HG03045 (cell line): ENCODE measurements at regions not wholly inside any gene's neighbourhood (a gene's known extent, or its start where the extent isn't known, plus 50 kb on each side); places are given as distances from the start of the nearest gene placed in this dataset.
"Not testable (repeated sequence)": the region's sequence is repeated elsewhere in the genome, so short reads cannot be mapped to it uniquely, and the experiment has no call there.

Experiments used
- ATAC-seq: cut with Tn5 transposase; IDR thresholded peaks from one replicate; pipeline ENCODE4 v1.9.1; 2021; ENCODE audit warnings: mild to moderate bottlenecking, moderate library complexity; ENCODE audit not compliant: unreplicated experiment

- no peak for ATAC-seq
Observed at GRCh38 chr6:158920311-158920905, 79.6 kb downstream of the RSPH3 start.

- ATAC-seq: no peak
Observed at GRCh38 chr6:158919865-158920264, 80.1 kb downstream of the RSPH3 start.

GRCh38 chr6:158916617-158917016 is 83.4 kb downstream of the RSPH3 start:
- no peak for ATAC-seq

GRCh38 chr6:158914923-158915322 is 85.1 kb downstream of the RSPH3 start:
- ATAC-seq: no peak

- no peak for ATAC-seq
Observed at GRCh38 chr6:158913580-158913979, 86.4 kb downstream of the RSPH3 start.

- ATAC-seq: no peak
Observed at GRCh38 chr6:158912655-158913054, 87.3 kb downstream of the RSPH3 start.

- no peak for ATAC-seq
Observed at GRCh38 chr6:158911746-158912480, 88.1 kb downstream of the RSPH3 start.

- no peak for ATAC-seq
Observed at GRCh38 chr6:158910484-158911440, 89.2 kb downstream of the RSPH3 start.

GRCh38 chr6:158909938-158910337 is 90.1 kb downstream of the RSPH3 start:
- no peak for ATAC-seq

GRCh38 chr6:158908606-158909005 is 89.4 kb upstream of the EZR start:
- no peak for ATAC-seq

- no peak for ATAC-seq
Observed at GRCh38 chr6:158907931-158908330, 88.8 kb upstream of the EZR start.

- no peak for ATAC-seq
Observed at GRCh38 chr6:158906926-158907325, 87.8 kb upstream of the EZR start.

GRCh38 chr6:158905277-158905676 is 86.1 kb upstream of the EZR start:
- ATAC-seq: no peak

GRCh38 chr6:158903801-158904200 is 84.6 kb upstream of the EZR start:
- ATAC-seq: no peak

GRCh38 chr6:158900663-158901312 is 81.6 kb upstream of the EZR start:
- no peak for ATAC-seq

- ATAC-seq: no peak
Observed at GRCh38 chr6:158897236-158897635, 78.1 kb upstream of the EZR start.

GRCh38 chr6:158895661-158896060 is 76.5 kb upstream of the EZR start:
- ATAC-seq: no peak

GRCh38 chr6:158894193-158894592 is 75.0 kb upstream of the EZR start:
- no peak for ATAC-seq

- no peak for ATAC-seq
Observed at GRCh38 chr6:158892266-158892665, 73.1 kb upstream of the EZR start.

- ATAC-seq: not testable (repeated sequence)
Observed at GRCh38 chr6:158891560-158891959, 72.4 kb upstream of the EZR start.

- not testable (repeated sequence) for ATAC-seq
Observed at GRCh38 chr6:158888171-158888570, 69.0 kb upstream of the EZR start.
